OCI-LY3 (cell line): ENCODE measurements at regions not wholly inside any gene's neighbourhood (a gene's known extent, or its start where the extent isn't known, plus 50 kb on each side); places are given as distances from the start of the nearest gene placed in this dataset.

Source experiments
- CTCF ChIP-seq: fragments of 200-600, 300-600 bp; sonication (generic); IDR thresholded peaks from 2 replicates; pipeline ENCODE4 v1.5.1; 2014; ENCODE audit warnings: antibody characterized with exemption, low read length, low read depth
- EZH2phosphoT487 ChIP-seq: fragments of 200-600 bp; shearing (Covaris generic); IDR thresholded peaks from 2 replicates; pipeline ENCODE4 v1.6.1; 2018; ENCODE audit warnings: antibody characterized with exemption, mixed run types, low read depth

GRCh38 chr5:66368811-66369210 is 224.7 kb downstream of the SREK1 start:
- TF ChIP-seq CTCF (no peak), EZH2phosphoT487 (no peak)
